H1 (cell line): ENCODE measurements at regions not wholly inside any gene's neighbourhood (a gene's known extent, or its start where the extent isn't known, plus 50 kb on each side); places are given as distances from the start of the nearest gene placed in this dataset.

Experiments used
- CTCF ChIA-PET: fragments of 300-600 bp; sonication (Branson Sonifier 250); formaldehyde crosslinking; loops from one replicate; lab custom pipeline; 2021; ENCODE audit not compliant: partially characterized antibody; lab: Charles Lee
- POLR2A ChIA-PET: fragments of 300-600 bp; sonication (Branson Sonifier 250); formaldehyde crosslinking; loops from one replicate; lab custom pipeline; 2021; ENCODE audit warnings: inconsistent platforms; ENCODE audit not compliant: partially characterized antibody; lab: Charles Lee
- DNase-seq, 2 experiments: peaks; one replicate each; pipeline versions ENCODE4 v3.0.0 to v3.0.0-alpha.2; 2010 to 2022; ENCODE audit warnings: low spot score in 2 of 2, low read depth in 1 of 2, mixed read lengths in 1 of 2
- FAIRE-seq: peaks from 2 replicates; lab custom pipeline; 2011; peaks lifted over from hg19 to GRCh38; lab: Jason Lieb, UNC
- H2AFZ ChIP-seq: 2 replicates; pipeline ENCODE4 v1.8.1; 2012; ENCODE audit warnings: low read length, inconsistent platforms
- H2AK5ac ChIP-seq: 2 replicates; pipeline ENCODE4 v1.6.1; 2013; ENCODE audit warnings: low read depth, low read length
- H2BK120ac ChIP-seq: replicated peaks from 2 replicates; pipeline ENCODE3; 2013; ENCODE audit warnings: low read depth, low read length, inconsistent platforms
- H2BK12ac ChIP-seq: 2 replicates; pipeline ENCODE4 v1.6.1; 2013; ENCODE audit warnings: low read depth, low read length
- H2BK15ac ChIP-seq: 2 replicates; pipeline ENCODE4 v1.6.1; 2013; ENCODE audit warnings: low read length
- H2BK20ac ChIP-seq: 2 replicates; pipeline ENCODE4 v1.6.1; 2013; ENCODE audit warnings: low read length
- H2BK5ac ChIP-seq: 2 replicates; pipeline ENCODE4 v1.6.1; 2013; ENCODE audit warnings: low read depth, low read length
- H3K14ac ChIP-seq: 2 replicates; pipeline ENCODE4 v1.6.1; 2013; ENCODE audit warnings: inconsistent platforms; ENCODE audit not compliant: insufficient read length
- H3K18ac ChIP-seq: 2 replicates; pipeline ENCODE4 v1.6.1; 2013; ENCODE audit warnings: low read length; ENCODE audit errors: extremely low read depth
- H3K23ac ChIP-seq: 2 replicates; pipeline ENCODE4 v1.6.1; 2013; ENCODE audit warnings: inconsistent platforms; ENCODE audit not compliant: insufficient read length
- H3K23me2 ChIP-seq: 2 replicates; pipeline ENCODE4 v1.6.1; 2013; ENCODE audit warnings: low read depth, low read length
- H3K27ac ChIP-seq: 2 replicates; pipeline ENCODE4 v1.6.1; 2011; ENCODE audit warnings: low read depth, low read length, inconsistent platforms
- H3K27me3 ChIP-seq, 4 experiments: replicated peaks in 1 of 4; 1 replicate in 1 of 4; 2 replicates in 3 of 4; pipeline versions ENCODE4 v1.6.1 to v1.8.1; 2011 to 2013; ENCODE audit warnings: low read length in 3 of 4, mild to moderate bottlenecking in 3 of 4, inconsistent platforms in 2 of 4, mixed read lengths in 2 of 4, moderate library complexity in 1 of 4; ENCODE audit not compliant: control insufficient read depth in 3 of 4, insufficient read depth in 3 of 4; ENCODE audit errors: extremely low read depth in 1 of 4
- H3K36me3 ChIP-seq, 4 experiments: 2 replicates each; pipeline versions ENCODE4 v1.6.1 to v1.8.1; 2011 to 2013; ENCODE audit warnings: mild to moderate bottlenecking in 4 of 4, low read length in 3 of 4, moderate library complexity in 2 of 4, control low read depth in 1 of 4, inconsistent platforms in 1 of 4; ENCODE audit not compliant: insufficient read depth in 4 of 4, control insufficient read depth in 2 of 4
- H3K4ac ChIP-seq: replicated peaks from 2 replicates; pipeline ENCODE3; 2013; ENCODE audit warnings: low read length, low read depth, mixed read lengths, inconsistent platforms; ENCODE audit not compliant: insufficient read length
- H3K4me1 ChIP-seq, 4 experiments: replicated peaks in 1 of 4; 1 replicate in 1 of 4; 2 replicates in 3 of 4; pipeline versions ENCODE4 v1.6.1 to v1.8.1; 2011 to 2013; ENCODE audit warnings: low read length in 3 of 4, inconsistent platforms in 2 of 4, mixed read lengths in 1 of 4; ENCODE audit not compliant: insufficient read depth in 4 of 4, control insufficient read depth in 3 of 4
- H3K4me2 ChIP-seq, 2 experiments: 2 replicates each; pipeline versions ENCODE4 v1.6.1 to v1.8.1; 2011 to 2013; ENCODE audit warnings: low read depth in 2 of 2, low read length in 2 of 2, control low read depth in 1 of 2, inconsistent platforms in 1 of 2, mild to moderate bottlenecking in 1 of 2; ENCODE audit not compliant: insufficient read depth in 1 of 2
- H3K4me3 ChIP-seq, 4 experiments: fragments of 200-600, 300-600 bp in 1 of 4; sonication (generic), shearing (Covaris generic), sonication (Bioruptor Twin) in 1 of 4; 2 replicates each; pipeline versions ENCODE4 v1.5.1 to v1.8.1; 2011 to 2016; ENCODE audit warnings: low read length in 4 of 4, low read depth in 3 of 4, control low read depth in 2 of 4, inconsistent platforms in 2 of 4, mild to moderate bottlenecking in 2 of 4, mixed read lengths in 1 of 4, moderate library complexity in 1 of 4; ENCODE audit not compliant: insufficient read depth in 2 of 4; ENCODE audit errors: extremely low read depth in 1 of 4
- H3K56ac ChIP-seq: replicated peaks from 2 replicates; pipeline ENCODE3; 2013; ENCODE audit warnings: low read depth, mild to moderate bottlenecking, mixed read lengths, low read length, inconsistent platforms; ENCODE audit not compliant: insufficient read length
- H3K79me1 ChIP-seq: 2 replicates; pipeline ENCODE4 v1.6.1; 2013; ENCODE audit warnings: low read depth, low read length, control low read depth
- H3K79me2 ChIP-seq, 2 experiments: 2 replicates each; pipeline versions ENCODE4 v1.6.1 to v1.8.1; 2012 to 2013; ENCODE audit warnings: low read length in 2 of 2, mild to moderate bottlenecking in 2 of 2, inconsistent platforms in 1 of 2; ENCODE audit not compliant: insufficient read depth in 2 of 2, control insufficient read depth in 1 of 2
- H3K9ac ChIP-seq, 4 experiments: replicated peaks in 1 of 4; 1 replicate in 1 of 4; 2 replicates in 3 of 4; pipeline versions ENCODE4 v1.6.1 to v1.8.1; 2011 to 2013; ENCODE audit warnings: low read depth in 3 of 4, low read length in 3 of 4, control low read depth in 2 of 4, mild to moderate bottlenecking in 2 of 4, moderate library complexity in 2 of 4, inconsistent platforms in 1 of 4; ENCODE audit errors: extremely low read depth in 1 of 4
- H3K9me3 ChIP-seq, 2 experiments: 2 replicates each; pipeline versions ENCODE4 v1.6.1 to v1.8.1; 2012 to 2013; ENCODE audit warnings: mild to moderate bottlenecking in 2 of 2, moderate library complexity in 2 of 2, control low read depth in 1 of 2, inconsistent platforms in 1 of 2, low read depth in 1 of 2, low read length in 1 of 2, mixed read lengths in 1 of 2; ENCODE audit not compliant: insufficient read depth in 2 of 2
- H4K20me1 ChIP-seq, 2 experiments: replicated peaks in 1 of 2; 2 replicates each; pipeline versions ENCODE3 to v1.8.1; 2011 to 2013; ENCODE audit warnings: inconsistent platforms in 2 of 2, low read length in 2 of 2, mild to moderate bottlenecking in 1 of 2; ENCODE audit not compliant: insufficient read depth in 2 of 2, control insufficient read depth in 1 of 2
- H4K5ac ChIP-seq: 2 replicates; pipeline ENCODE4 v1.6.1; 2013; ENCODE audit warnings: low read length, low read depth, mixed read lengths, inconsistent platforms; ENCODE audit not compliant: insufficient read length
- H4K8ac ChIP-seq: 2 replicates; pipeline ENCODE4 v1.8.0; 2013; ENCODE audit warnings: mild to moderate bottlenecking, moderate library complexity, low read length, inconsistent platforms; ENCODE audit not compliant: insufficient read depth; ENCODE audit errors: extremely low read depth
- H4K91ac ChIP-seq: replicated peaks from 2 replicates; pipeline ENCODE3; 2013; ENCODE audit warnings: low read length, mixed read lengths, inconsistent platforms; ENCODE audit not compliant: insufficient read length
- CBX5 ChIP-seq: fragments of 300-800, 300-1000 bp; sonication (generic); IDR thresholded peaks from 2 replicates; pipeline ENCODE4 v1.7.1; 2016; ENCODE audit warnings: antibody characterized with exemption, low read length, low read depth
- CREB1 ChIP-seq: IDR thresholded peaks from 2 replicates; pipeline ENCODE4 v1.6.1; 2012; ENCODE audit warnings: inconsistent platforms
- FOSL1 ChIP-seq: IDR thresholded peaks from 2 replicates; pipeline ENCODE4 v1.6.1; 2011; ENCODE audit warnings: mild to moderate bottlenecking, low read depth, low read length, moderate library complexity; ENCODE audit not compliant: insufficient read depth
- JUN ChIP-seq: IDR thresholded peaks from 2 replicates; pipeline ENCODE4 v1.6.1; 2011; ENCODE audit warnings: low read depth, mild to moderate bottlenecking, improper control_type of control experiment, low read length
- POU5F1 ChIP-seq: IDR thresholded peaks from 2 replicates; pipeline ENCODE4 v1.6.1; 2011; ENCODE audit warnings: low read depth, mild to moderate bottlenecking, low read length, moderate library complexity
- RFX5 ChIP-seq: IDR thresholded peaks from 2 replicates; pipeline ENCODE4 v1.6.1; 2011; ENCODE audit warnings: low read depth, low read length, improper control_type of control experiment, borderline replicate concordance
- SP4 ChIP-seq: IDR thresholded peaks from 2 replicates; pipeline ENCODE4 v1.6.1; 2012; ENCODE audit warnings: low read length, inconsistent platforms
- WGBS, 2 experiments: shearing (Covaris generic) in 1 of 2; methylation state at CpG; one replicate each; pipeline versions ENCODE4 v1.1.6 to v1.1.7; 2013 to 2015; ENCODE audit warnings: low lambda C conversion rate in 2 of 2, mixed read lengths in 2 of 2, inconsistent platforms in 1 of 2, low coverage in 1 of 2, missing lambda C conversion rate in 1 of 2; ENCODE audit not compliant: insufficient replicate concordance in 2 of 2, insufficient coverage in 1 of 2, insufficient read length in 1 of 2; ENCODE audit errors: extremely low coverage in 1 of 2, missing lambda C conversion rate in 1 of 2; 5-methylcytosine and 5-hydroxymethylcytosine counted together

DNA sequence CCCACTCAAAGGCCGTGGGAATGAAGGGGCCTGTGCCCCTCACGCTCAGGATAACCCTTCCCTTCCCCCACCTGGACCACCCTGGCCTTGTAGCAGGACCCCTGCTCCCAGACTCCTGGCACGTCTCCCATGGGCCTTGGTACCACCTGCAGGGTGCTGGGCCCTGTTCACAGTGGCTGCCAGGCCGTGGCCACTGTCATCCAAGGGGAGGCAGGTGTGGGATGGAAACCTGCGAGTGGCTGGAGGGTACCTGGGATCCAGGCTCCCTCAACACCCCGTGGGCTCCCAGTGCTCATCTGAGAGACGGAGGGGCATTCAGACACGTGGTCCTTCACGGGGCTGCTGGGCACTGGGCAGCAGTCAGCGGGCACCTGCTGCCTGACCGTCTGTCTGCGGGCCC, 75.6 kb upstream of the CIBAR2 start:
- Histone ChIP-seq H3K79me1 (peaks cover 4% of the 10 kb centered on the region; the same call in 1 of the 2 replicates), H3K27me3 (no peaks in the 10 kb centered on the region), H2BK20ac (no peak overlapping the region), H3K4me3 (no peak overlapping the region), H2BK5ac (peak overlapping the region; percentile 3; the same call in 1 of the 2 replicates), H3K4ac (no peak overlapping the region), H3K23me2 (no peaks in the 10 kb centered on the region), H3K4me1 (peaks cover 0 to 3% (median under 1%) of the 10 kb centered on the region in 4 experiments; a peak in 5 of 7 replicates), H3K4me2 (no peak overlapping the region), H3K23ac (no peak overlapping the region), H4K20me1 (peaks cover 0 to 10% of the 10 kb centered on the region in 2 experiments), H4K91ac (peak overlapping the region; percentile 30), H3K14ac (no peak overlapping the region), H2BK120ac (no peak overlapping the region), H3K9me3 (peaks cover 0 to 8% of the 10 kb centered on the region in 2 experiments; a peak in 2 of 4 replicates), H4K5ac (peak overlapping the region; percentile 15), H4K8ac (no peak overlapping the region; the same call in 1 of the 2 replicates), H2AK5ac (no peak overlapping the region), H2AFZ (no peak overlapping the region), H2BK15ac (no peak overlapping the region), H3K56ac (no peak overlapping the region), H2BK12ac (no peak overlapping the region; the same call in 1 of the 2 replicates), H3K27ac (no peak overlapping the region), H3K18ac (no peak overlapping the region), H3K9ac (no peak overlapping the region), H3K79me2 (peaks cover 0 to 7% of the 10 kb centered on the region in 2 experiments; a peak in 1 of 4 replicates), H3K36me3 (0 out of 8 replicates have a peak, but pooled peaks cover 0 to 2% (median 0%) of the 10 kb centered on the region in 4 experiments)
- DNase-seq = no peak
- ChIA-PET POLR2A (interaction anchor here (0.9 to 1.2 kb wide), 4 partner anchors 10 to 20 kb away, joined by 3 to 5 read pairs (median 4); no protein-coding TSS in a partner anchor), CTCF (interaction anchor here (0.5 to 4.6 kb wide), 25 partner anchors 10 to 138 kb away, joined by 3 to 35 read pairs (median 4); no protein-coding TSS in a partner anchor)
- no peak for FAIRE-seq
- WGBS, 2 experiments = 80% methylated on average over 12 of the region's 12 CpGs; no CpG with 5 or more reads in 1 of the 2 experiments
- TF ChIP-seq CREB1 = no peak
- TF ChIP-seq JUN = no peak
- no peak for TF ChIP-seq SP4
- TF ChIP-seq POU5F1 = no peak
- TF ChIP-seq FOSL1 = no peak
- no peak for TF ChIP-seq CBX5
- no peak for TF ChIP-seq RFX5
